ENCODE measurements at regions not wholly inside any gene's neighbourhood (a gene's known extent, or its start where the extent isn't known, plus 50 kb on each side); places are given as distances from the start of the nearest gene placed in this dataset.
"Not testable (repeated sequence)": the region's sequence is repeated elsewhere in the genome, so short reads cannot be mapped to it uniquely, and the experiment has no call there.

- H3K9me3 Mint-ChIP-seq = no peaks in the 10 kb centered on the region
Measured at GRCh38 chr4:53863736-53864365, 200.6 kb downstream of the CHIC2 start.

GRCh38 chr4:53863158-53863557 lies 201.2 kb downstream of the CHIC2 start:
- DNase-seq = no peak
- peaks cover 21% of the 10 kb centered on the region for H3K27me3 Mint-ChIP-seq
- H3K36me3 Mint-ChIP-seq = no peaks in the 10 kb centered on the region
- H3K27ac Mint-ChIP-seq = no peak overlapping the region
- no peaks in the 10 kb centered on the region for H3K4me1 Mint-ChIP-seq
- H3K9me3 Mint-ChIP-seq = no peaks in the 10 kb centered on the region
- H3K4me3 Mint-ChIP-seq = no peak overlapping the region

More at GRCh38 chr4:53863736-53864365, 200.6 kb downstream of the CHIC2 start:
- Mint-ChIP-seq H3K27ac (no peak overlapping the region), H3K36me3 (no peaks in the 10 kb centered on the region), H3K4me1 (no peaks in the 10 kb centered on the region), H3K27me3 (peaks cover 24% of the 10 kb centered on the region), H3K4me3 (no peak overlapping the region)
- DNase-seq = no peak

GRCh38 chr4:53861856-53862610 lies 202.4 kb downstream of the CHIC2 start:
- Mint-ChIP-seq H3K27ac (no peak overlapping the region), H3K4me1 (no peaks in the 10 kb centered on the region), H3K36me3 (no peaks in the 10 kb centered on the region), H3K9me3 (no peaks in the 10 kb centered on the region), H3K27me3 (peaks cover 14% of the 10 kb centered on the region), H3K4me3 (no peak overlapping the region)
- DNase-seq = no peak

GRCh38 chr4:53859305-53859704 lies 205.1 kb downstream of the CHIC2 start:
- no peaks in the 10 kb centered on the region for H3K36me3 Mint-ChIP-seq
- H3K9me3 Mint-ChIP-seq = no peaks in the 10 kb centered on the region
- DNase-seq = no peak
- no peak overlapping the region for H3K4me3 Mint-ChIP-seq
- H3K27me3 Mint-ChIP-seq = peaks cover 13% of the 10 kb centered on the region
- no peak overlapping the region for H3K27ac Mint-ChIP-seq
- no peaks in the 10 kb centered on the region for H3K4me1 Mint-ChIP-seq

GRCh38 chr4:53858744-53859143 lies 205.7 kb downstream of the CHIC2 start:
- no peak overlapping the region for H3K4me3 Mint-ChIP-seq
- no peaks in the 10 kb centered on the region for H3K9me3 Mint-ChIP-seq
- H3K27ac Mint-ChIP-seq = no peak overlapping the region
- peaks cover 13% of the 10 kb centered on the region for H3K27me3 Mint-ChIP-seq
- no peaks in the 10 kb centered on the region for H3K36me3 Mint-ChIP-seq
- no peaks in the 10 kb centered on the region for H3K4me1 Mint-ChIP-seq
- DNase-seq = no peak

- no peak overlapping the region for H3K27ac Mint-ChIP-seq
- no peaks in the 10 kb centered on the region for H3K9me3 Mint-ChIP-seq
- no peaks in the 10 kb centered on the region for H3K36me3 Mint-ChIP-seq
- DNase-seq = no peak
- no peak overlapping the region for H3K4me3 Mint-ChIP-seq
- H3K27me3 Mint-ChIP-seq = peaks cover 2% of the 10 kb centered on the region
- H3K4me1 Mint-ChIP-seq = no peaks in the 10 kb centered on the region
Measured at GRCh38 chr4:53855581-53856250, 208.7 kb downstream of the CHIC2 start.

GRCh38 chr4:53854991-53855568 lies 209.3 kb downstream of the CHIC2 start:
- H3K4me1 Mint-ChIP-seq = no peaks in the 10 kb centered on the region
- no peaks in the 10 kb centered on the region for H3K27me3 Mint-ChIP-seq
- DNase-seq = no peak
- no peaks in the 10 kb centered on the region for H3K36me3 Mint-ChIP-seq
- H3K27ac Mint-ChIP-seq = no peak overlapping the region
- H3K9me3 Mint-ChIP-seq = no peaks in the 10 kb centered on the region
- H3K4me3 Mint-ChIP-seq = no peak overlapping the region

GRCh38 chr4:53852343-53852742 lies 212.1 kb downstream of the CHIC2 start:
- Mint-ChIP-seq H3K4me1 (no peaks in the 10 kb centered on the region), H3K27me3 (no peaks in the 10 kb centered on the region), H3K4me3 (no peak overlapping the region), H3K9me3 (no peaks in the 10 kb centered on the region), H3K36me3 (no peaks in the 10 kb centered on the region), H3K27ac (no peak overlapping the region)
- DNase-seq = no peak

GRCh38 chr4:53847965-53848364 lies 216.4 kb downstream of the CHIC2 start:
- Mint-ChIP-seq H3K9me3 (no peaks in the 10 kb centered on the region), H3K4me1 (no peaks in the 10 kb centered on the region), H3K36me3 (no peaks in the 10 kb centered on the region), H3K27ac (no peak overlapping the region), H3K4me3 (no peak overlapping the region), H3K27me3 (no peaks in the 10 kb centered on the region)
- DNase-seq = no peak

GRCh38 chr4:53844551-53844950 lies 219.9 kb downstream of the CHIC2 start:
- no peaks in the 10 kb centered on the region for H3K9me3 Mint-ChIP-seq
- no peaks in the 10 kb centered on the region for H3K36me3 Mint-ChIP-seq
- no peak overlapping the region for H3K27ac Mint-ChIP-seq
- no peaks in the 10 kb centered on the region for H3K4me1 Mint-ChIP-seq
- no peak for DNase-seq
- no peak overlapping the region for H3K4me3 Mint-ChIP-seq
- no peaks in the 10 kb centered on the region for H3K27me3 Mint-ChIP-seq

- H3K36me3 Mint-ChIP-seq = no peaks in the 10 kb centered on the region
- H3K4me3 Mint-ChIP-seq = no peak overlapping the region
- H3K27ac Mint-ChIP-seq = no peak overlapping the region
- no peaks in the 10 kb centered on the region for H3K4me1 Mint-ChIP-seq
- no peaks in the 10 kb centered on the region for H3K9me3 Mint-ChIP-seq
- no peak for DNase-seq
- no peaks in the 10 kb centered on the region for H3K27me3 Mint-ChIP-seq
Measured at GRCh38 chr4:53844133-53844532, 220.3 kb downstream of the CHIC2 start.

- Mint-ChIP-seq H3K36me3 (no peaks in the 10 kb centered on the region), H3K27me3 (no peaks in the 10 kb centered on the region), H3K9me3 (peaks cover 6% of the 10 kb centered on the region), H3K4me1 (no peaks in the 10 kb centered on the region), H3K4me3 (no peak overlapping the region), H3K27ac (no peak overlapping the region)
- no peak for DNase-seq
Measured at GRCh38 chr4:53841711-53842110, 222.7 kb downstream of the CHIC2 start.

- Mint-ChIP-seq H3K27ac (no peak overlapping the region), H3K36me3 (no peaks in the 10 kb centered on the region), H3K4me1 (no peaks in the 10 kb centered on the region), H3K27me3 (peaks cover 5% of the 10 kb centered on the region), H3K9me3 (peaks cover 6% of the 10 kb centered on the region), H3K4me3 (no peak overlapping the region)
- DNase-seq = no peak
Measured at GRCh38 chr4:53840643-53841042, 223.8 kb downstream of the CHIC2 start.

- not testable (repeated sequence) for DNase-seq, H3K27ac Mint-ChIP-seq, H3K4me3 Mint-ChIP-seq, H3K4me1 Mint-ChIP-seq, H3K36me3 Mint-ChIP-seq
- Mint-ChIP-seq H3K9me3 (peaks cover 28% of the 10 kb centered on the region), H3K27me3 (peaks cover 20% of the 10 kb centered on the region)
Measured at GRCh38 chr4:53833302-53834003, 231.0 kb downstream of the CHIC2 start.

GRCh38 chr4:53832549-53832948 lies 231.9 kb downstream of the CHIC2 start:
- Mint-ChIP-seq H3K4me3 (no peak overlapping the region), H3K9me3 (peaks cover 26% of the 10 kb centered on the region), H3K4me1 (no peaks in the 10 kb centered on the region), H3K36me3 (no peaks in the 10 kb centered on the region), H3K27ac (no peak overlapping the region), H3K27me3 (peaks cover 20% of the 10 kb centered on the region)
- DNase-seq = no peak
